Activated CD4-positive, alpha-beta T cell treated with anti-CD3 and anti-CD28 coated beads, Interleukin-2, amount 10 ng/mL, durations not matched to agents 7 days and 5 days (primary cell): ENCODE measurements at regions not wholly inside any gene's neighbourhood (a gene's known extent, or its start where the extent isn't known, plus 50 kb on each side); places are given as distances from the start of the nearest gene placed in this dataset.

Experiments used
- CTCF ChIA-PET: fragments of 350-600 bp; sonication (Branson Sonifier 250); formaldehyde crosslinking; loops from one replicate; lab custom pipeline; 2021; ENCODE audit warnings: antibody characterized with exemption; lab: Charles Lee
- POLR2A ChIA-PET: fragments of 350-600 bp; sonication (Branson Sonifier 250); formaldehyde crosslinking; loops from one replicate; lab custom pipeline; 2021; ENCODE audit warnings: antibody characterized with exemption; lab: Charles Lee
- DNase-seq: peaks from one replicate; pipeline ENCODE4 v3.0.0-alpha.2; 2020
- H3K27ac Mint-ChIP-seq: one replicate; pipeline ENCODE4 v1.8.0; 2021; ENCODE audit warnings: mild to moderate bottlenecking, moderate library complexity, mixed read lengths
- H3K27me3 Mint-ChIP-seq: one replicate; pipeline ENCODE4 v1.8.0; 2021; ENCODE audit warnings: mixed read lengths
- H3K36me3 Mint-ChIP-seq: one replicate; pipeline ENCODE4 v1.8.0; 2021; ENCODE audit warnings: low read depth, mixed read lengths
- H3K4me1 Mint-ChIP-seq: one replicate; pipeline ENCODE4 v1.8.0; 2021; ENCODE audit warnings: mixed read lengths
- H3K4me3 Mint-ChIP-seq: one replicate; pipeline ENCODE4 v1.8.0; 2021; ENCODE audit warnings: mild to moderate bottlenecking, moderate library complexity, mixed read lengths
- H3K9me3 Mint-ChIP-seq: one replicate; pipeline ENCODE4 v1.8.0; 2021; ENCODE audit warnings: mixed read lengths

DNA sequence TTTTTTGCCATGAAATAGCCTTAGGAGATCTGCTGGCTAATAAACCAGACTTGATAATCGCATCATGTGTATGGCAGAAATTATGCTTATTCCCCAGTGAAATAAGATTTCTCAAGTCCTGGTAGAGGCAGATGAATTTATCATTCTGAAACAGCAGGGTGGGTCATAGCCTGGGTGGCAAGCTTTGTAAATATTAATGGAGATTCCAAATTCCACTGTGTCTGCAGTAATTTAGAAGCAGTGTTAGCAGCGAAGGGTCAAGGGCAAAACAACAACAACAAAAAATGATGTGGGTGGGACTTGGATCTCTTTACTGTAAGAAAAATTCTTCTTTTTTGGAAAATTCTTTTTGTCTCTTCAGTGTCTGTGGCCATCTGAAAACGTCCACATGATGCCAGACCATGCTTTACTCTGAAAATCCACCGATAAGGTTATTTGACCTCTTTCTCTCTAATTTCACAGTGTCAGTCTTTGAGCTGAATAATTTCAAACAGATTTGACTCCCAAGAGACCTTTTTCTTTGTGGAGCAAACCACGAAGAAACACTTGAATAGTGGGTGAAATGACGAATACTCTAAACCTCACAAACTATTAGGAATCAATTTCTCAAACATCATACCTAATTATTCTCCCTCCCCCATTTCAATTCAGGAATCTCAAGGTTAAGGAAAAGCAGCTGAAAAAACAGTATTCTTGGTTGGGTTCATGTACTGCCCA, 106.0 kb upstream of the RPS23 start:
- H3K27ac Mint-ChIP-seq = no peak overlapping the region
- H3K9me3 Mint-ChIP-seq = peaks cover 5% of the 10 kb centered on the region
- no peaks in the 10 kb centered on the region for H3K36me3 Mint-ChIP-seq
- no peaks in the 10 kb centered on the region for H3K27me3 Mint-ChIP-seq
- no peak overlapping the region for H3K4me3 Mint-ChIP-seq
- peaks cover 5% of the 10 kb centered on the region for H3K4me1 Mint-ChIP-seq
- DNase-seq = no peak
- CTCF ChIA-PET = interaction anchor here (1.0 kb wide), 1 partner anchor 12 kb away, joined by 3 read pairs; no protein-coding TSS in a partner anchor
- POLR2A ChIA-PET = no interaction called here

- Mint-ChIP-seq H3K36me3 (no peaks in the 10 kb centered on the region), H3K27me3 (no peaks in the 10 kb centered on the region), H3K9me3 (peaks cover 9% of the 10 kb centered on the region), H3K27ac (no peak overlapping the region), H3K4me1 (no peaks in the 10 kb centered on the region), H3K4me3 (no peak overlapping the region)
- ChIA-PET CTCF (interaction anchor here (1.1 kb wide), 1 partner anchor 19 kb away, joined by 3 read pairs; no protein-coding TSS in a partner anchor), POLR2A (no interaction called here)
- DNase-seq = no peak
Observed at GRCh38 chr5:82381591-82381990, 103.4 kb upstream of the RPS23 start.

DNA sequence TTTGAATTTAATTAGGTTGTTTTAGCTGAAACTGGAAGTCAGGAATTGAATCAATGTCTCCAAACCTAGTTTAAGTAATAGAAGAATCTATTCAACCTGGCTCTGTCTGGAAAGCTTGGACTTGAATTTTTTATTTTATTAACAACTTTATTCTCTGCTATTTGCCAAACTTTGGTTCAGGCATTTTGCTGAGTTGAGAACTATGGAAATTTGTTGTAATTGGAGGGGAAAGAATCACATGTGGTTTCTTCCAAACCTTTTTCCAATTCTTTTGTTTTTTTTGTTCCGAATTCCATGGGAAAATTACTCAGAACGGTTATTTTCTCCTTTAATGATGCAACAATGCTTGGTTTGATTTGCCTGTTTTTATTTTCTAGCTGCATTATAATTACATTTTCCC, 98.2 kb upstream of the RPS23 start:
- no peak overlapping the region for H3K27ac Mint-ChIP-seq
- no peak for DNase-seq
- no peak overlapping the region for H3K4me3 Mint-ChIP-seq
- no peaks in the 10 kb centered on the region for H3K27me3 Mint-ChIP-seq
- H3K4me1 Mint-ChIP-seq = peaks cover 10% of the 10 kb centered on the region
- CTCF ChIA-PET = interaction anchor here (1.5 to 1.8 kb wide), 3 partner anchors 10 to 36 kb away, joined by 4 to 5 read pairs (median 4); no protein-coding TSS in a partner anchor
- POLR2A ChIA-PET = interaction anchor here (0.7 kb wide), 1 partner anchor 11 kb away, joined by 4 read pairs; no protein-coding TSS in a partner anchor
- H3K36me3 Mint-ChIP-seq = peaks cover 6% of the 10 kb centered on the region
- peaks cover 17% of the 10 kb centered on the region for H3K9me3 Mint-ChIP-seq

GRCh38 chr5:82375488-82376244, 97.5 kb upstream of the RPS23 start:
- no peak for DNase-seq
- CTCF ChIA-PET = interaction anchor here (1.6 to 1.8 kb wide), 2 partner anchors 10 to 11 kb away, joined by 4 to 5 read pairs; no protein-coding TSS in a partner anchor
- no peaks in the 10 kb centered on the region for H3K27me3 Mint-ChIP-seq
- H3K36me3 Mint-ChIP-seq = peaks cover 6% of the 10 kb centered on the region
- H3K4me1 Mint-ChIP-seq = peaks cover 10% of the 10 kb centered on the region
- POLR2A ChIA-PET = interaction anchor here (0.7 kb wide), 1 partner anchor 10 kb away, joined by 4 read pairs; no protein-coding TSS in a partner anchor
- H3K27ac Mint-ChIP-seq = no peak overlapping the region
- H3K4me3 Mint-ChIP-seq = no peak overlapping the region
- H3K9me3 Mint-ChIP-seq = peaks cover 17% of the 10 kb centered on the region

DNA sequence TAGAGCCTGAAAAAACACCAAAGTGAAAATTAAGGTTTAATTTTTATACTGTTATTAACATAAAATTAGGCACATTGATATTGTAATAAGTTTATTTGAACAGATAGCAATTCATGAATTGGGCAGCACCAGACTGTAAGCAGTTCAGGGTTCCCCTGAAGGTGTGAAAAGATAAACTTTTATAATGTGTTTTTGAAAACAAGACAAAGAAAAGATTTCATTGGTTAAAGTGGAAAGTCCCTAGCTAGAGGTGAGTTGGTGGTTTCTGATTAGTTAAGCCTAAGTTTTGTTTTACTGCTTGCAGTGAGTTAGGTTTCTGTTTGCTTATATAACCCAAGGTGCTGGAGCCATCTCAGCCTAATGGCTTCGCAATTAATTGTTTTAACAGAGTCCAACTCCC, 96.5 kb upstream of the RPS23 start:
- Mint-ChIP-seq H3K4me3 (no peak overlapping the region), H3K4me1 (peaks cover 10% of the 10 kb centered on the region), H3K27me3 (no peaks in the 10 kb centered on the region), H3K27ac (no peak overlapping the region), H3K9me3 (peaks cover 17% of the 10 kb centered on the region), H3K36me3 (peaks cover 6% of the 10 kb centered on the region)
- DNase-seq = no peak
- ChIA-PET POLR2A (no interaction called here), CTCF (interaction anchor here (0.9 to 1.1 kb wide), 2 partner anchors 11 to 14 kb away, joined by 3 read pairs; no protein-coding TSS in a partner anchor)

GRCh38 chr5:82367930-82368329, 89.8 kb upstream of the RPS23 start:
- no peaks in the 10 kb centered on the region for H3K36me3 Mint-ChIP-seq
- H3K4me3 Mint-ChIP-seq = no peak overlapping the region
- no peak overlapping the region for H3K27ac Mint-ChIP-seq
- H3K4me1 Mint-ChIP-seq = peaks cover 5% of the 10 kb centered on the region
- no peaks in the 10 kb centered on the region for H3K27me3 Mint-ChIP-seq
- no peak for DNase-seq
- ChIA-PET POLR2A (interaction anchor here (0.7 kb wide), 1 partner anchor 432 kb away, joined by 3 read pairs; no protein-coding TSS in a partner anchor), CTCF (interaction anchor here (0.7 to 1.7 kb wide), 4 partner anchors 8 to 47 kb away, joined by 3 to 6 read pairs (median 4); no protein-coding TSS in a partner anchor)
- H3K9me3 Mint-ChIP-seq = peaks cover 4% of the 10 kb centered on the region

DNA sequence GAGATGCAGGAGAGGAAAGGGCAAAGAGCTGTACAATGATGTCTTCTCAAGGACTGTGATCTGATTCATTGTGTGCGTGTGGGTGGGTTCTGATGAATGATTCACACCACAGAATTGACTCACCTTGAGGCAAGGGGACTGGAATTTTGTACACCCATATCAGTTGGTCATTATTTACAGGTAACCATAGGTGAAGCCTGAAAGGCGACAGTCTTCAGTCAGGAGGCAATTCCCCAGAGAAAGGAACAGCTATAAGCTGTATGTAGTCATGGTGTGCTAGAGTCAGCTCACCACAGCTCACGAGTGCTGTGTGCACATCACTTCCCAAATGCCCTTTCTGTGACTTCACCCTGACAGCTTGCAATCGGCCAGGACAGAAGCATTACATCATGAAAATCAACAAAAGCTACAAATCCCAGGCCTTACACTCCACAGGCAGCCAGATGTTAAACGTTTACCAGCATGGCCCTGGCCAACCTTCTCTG, 87.6 kb upstream of the RPS23 start:
- H3K36me3 Mint-ChIP-seq = no peaks in the 10 kb centered on the region
- DNase-seq = no peak
- ChIA-PET CTCF (interaction anchor here (1.0 to 1.6 kb wide), 2 partner anchors 11 to 320 kb away, joined by 3 to 4 read pairs; no protein-coding TSS in a partner anchor), POLR2A (interaction anchor here (0.6 kb wide), 1 partner anchor 11 kb away, joined by 4 read pairs; no protein-coding TSS in a partner anchor)
- peaks cover 2% of the 10 kb centered on the region for H3K9me3 Mint-ChIP-seq
- no peaks in the 10 kb centered on the region for H3K27me3 Mint-ChIP-seq
- no peak overlapping the region for H3K27ac Mint-ChIP-seq
- H3K4me3 Mint-ChIP-seq = no peak overlapping the region
- H3K4me1 Mint-ChIP-seq = peaks cover 10% of the 10 kb centered on the region

- no peaks in the 10 kb centered on the region for H3K36me3 Mint-ChIP-seq
Observed at GRCh38 chr5:82365026-82365425, 86.9 kb upstream of the RPS23 start.

DNA sequence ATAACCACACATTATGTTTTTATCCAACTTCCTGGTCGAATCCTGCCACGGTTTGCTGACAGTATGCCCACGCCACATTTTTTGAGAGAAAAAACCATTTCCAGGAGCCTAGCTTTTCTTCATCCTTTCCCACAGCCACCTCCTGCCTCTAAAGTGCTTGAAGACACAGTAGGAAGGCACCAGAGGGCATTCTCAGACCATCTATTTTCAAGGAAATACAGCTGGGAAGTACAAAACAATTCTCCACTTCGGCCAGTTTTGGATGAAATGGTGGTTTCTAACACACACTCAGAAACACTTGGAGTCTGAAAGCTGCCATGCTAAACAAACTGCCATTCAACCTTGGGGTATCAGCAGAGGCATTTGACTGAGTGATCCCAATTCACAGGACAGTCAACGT, 86.3 kb upstream of the RPS23 start:
- peaks cover 2% of the 10 kb centered on the region for H3K9me3 Mint-ChIP-seq
- POLR2A ChIA-PET = no interaction called here
- no peak overlapping the region for H3K4me3 Mint-ChIP-seq
- no peak overlapping the region for H3K27ac Mint-ChIP-seq
- H3K36me3 Mint-ChIP-seq = no peaks in the 10 kb centered on the region
- DNase-seq = no peak
- CTCF ChIA-PET = no interaction called here
- peaks cover 21% of the 10 kb centered on the region for H3K4me1 Mint-ChIP-seq
- H3K27me3 Mint-ChIP-seq = no peaks in the 10 kb centered on the region

More at GRCh38 chr5:82365026-82365425, 86.9 kb upstream of the RPS23 start:
- ChIA-PET CTCF (interaction anchor here (1.6 kb wide), 1 partner anchor 321 kb away, joined by 3 read pairs; no protein-coding TSS in a partner anchor), POLR2A (interaction anchor here (0.6 kb wide), 1 partner anchor 11 kb away, joined by 4 read pairs; no protein-coding TSS in a partner anchor)
- H3K27me3 Mint-ChIP-seq = no peaks in the 10 kb centered on the region
- no peak for DNase-seq
- H3K27ac Mint-ChIP-seq = no peak overlapping the region
- H3K4me3 Mint-ChIP-seq = no peak overlapping the region
- peaks cover 16% of the 10 kb centered on the region for H3K4me1 Mint-ChIP-seq
- H3K9me3 Mint-ChIP-seq = peaks cover 2% of the 10 kb centered on the region

- DNase-seq = no peak
- Mint-ChIP-seq H3K27me3 (no peaks in the 10 kb centered on the region), H3K27ac (no peak overlapping the region), H3K4me1 (peaks cover 29% of the 10 kb centered on the region), H3K4me3 (no peak overlapping the region), H3K9me3 (no peaks in the 10 kb centered on the region), H3K36me3 (no peaks in the 10 kb centered on the region)
- ChIA-PET CTCF (interaction anchor here (0.5 kb wide), 1 partner anchor 388 kb away, joined by 3 read pairs; no protein-coding TSS in a partner anchor), POLR2A (no interaction called here)
Observed at GRCh38 chr5:82363524-82363923, 85.4 kb upstream of the RPS23 start.

GRCh38 chr5:82362636-82363035, 84.5 kb upstream of the RPS23 start:
- CTCF ChIA-PET = interaction anchor here (1.0 kb wide), 1 partner anchor 19 kb away, joined by 3 read pairs; no protein-coding TSS in a partner anchor

GRCh38 chr5:82360022-82360421, 81.9 kb upstream of the RPS23 start:
- ChIA-PET CTCF (interaction anchor here (0.7 to 1.6 kb wide), 3 partner anchors 9 to 13 kb away, joined by 3 to 6 read pairs (median 4); no protein-coding TSS in a partner anchor), POLR2A (no interaction called here)
- no peaks in the 10 kb centered on the region for H3K36me3 Mint-ChIP-seq
- peaks cover 55% of the 10 kb centered on the region for H3K4me1 Mint-ChIP-seq
- no peak overlapping the region for H3K27ac Mint-ChIP-seq
- no peaks in the 10 kb centered on the region for H3K27me3 Mint-ChIP-seq
- DNase-seq = no peak
- no peak overlapping the region for H3K4me3 Mint-ChIP-seq
- no peaks in the 10 kb centered on the region for H3K9me3 Mint-ChIP-seq

More at GRCh38 chr5:82362636-82363035, 84.5 kb upstream of the RPS23 start:
- no peak overlapping the region for H3K27ac Mint-ChIP-seq
- no peaks in the 10 kb centered on the region for H3K27me3 Mint-ChIP-seq
- H3K4me1 Mint-ChIP-seq = peaks cover 38% of the 10 kb centered on the region
- no peak overlapping the region for H3K4me3 Mint-ChIP-seq
- POLR2A ChIA-PET = no interaction called here
- DNase-seq = no peak
- H3K36me3 Mint-ChIP-seq = no peaks in the 10 kb centered on the region
- H3K9me3 Mint-ChIP-seq = no peaks in the 10 kb centered on the region
